ENCODE measurements at regions not wholly inside any gene's neighbourhood (a gene's known extent, or its start where the extent isn't known, plus 50 kb on each side); places are given as distances from the start of the nearest gene placed in this dataset.
A peak's percentile ranks its signal among the peaks of the same experiment; 100 is the strongest.

GRCh38 chr16:82229800-82230619 is 60.0 kb upstream of the MPHOSPH6 start:
- 39 to 43% methylated on average over 6 of the region's 6 CpGs for WGBS, 2 donors
- Histone ChIP-seq H3K36me3 (no peaks in the 10 kb centered on the region), H3K4me1 (peaks cover 0 to 4% (median 0%) of the 10 kb centered on the region in 4 donors), H3K27me3 (no peaks in the 10 kb centered on the region), H3K9me3 (no peaks in the 10 kb centered on the region), H3K4me3 (no peak overlapping the region), H3K27ac (no peak overlapping the region)
- peak; percentile 79 for DNase-seq
- TF ChIP-seq, protein P1, sequence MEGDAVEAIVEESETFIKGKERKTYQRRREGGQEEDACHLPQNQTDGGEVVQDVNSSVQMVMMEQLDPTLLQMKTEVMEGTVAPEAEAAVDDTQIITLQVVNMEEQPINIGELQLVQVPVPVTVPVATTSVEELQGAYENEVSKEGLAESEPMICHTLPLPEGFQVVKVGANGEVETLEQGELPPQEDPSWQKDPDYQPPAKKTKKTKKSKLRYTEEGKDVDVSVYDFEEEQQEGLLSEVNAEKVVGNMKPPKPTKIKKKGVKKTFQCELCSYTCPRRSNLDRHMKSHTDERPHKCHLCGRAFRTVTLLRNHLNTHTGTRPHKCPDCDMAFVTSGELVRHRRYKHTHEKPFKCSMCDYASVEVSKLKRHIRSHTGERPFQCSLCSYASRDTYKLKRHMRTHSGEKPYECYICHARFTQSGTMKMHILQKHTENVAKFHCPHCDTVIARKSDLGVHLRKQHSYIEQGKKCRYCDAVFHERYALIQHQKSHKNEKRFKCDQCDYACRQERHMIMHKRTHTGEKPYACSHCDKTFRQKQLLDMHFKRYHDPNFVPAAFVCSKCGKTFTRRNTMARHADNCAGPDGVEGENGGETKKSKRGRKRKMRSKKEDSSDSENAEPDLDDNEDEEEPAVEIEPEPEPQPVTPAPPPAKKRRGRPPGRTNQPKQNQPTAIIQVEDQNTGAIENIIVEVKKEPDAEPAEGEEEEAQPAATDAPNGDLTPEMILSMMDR (IDR thresholded peaks at IDR 0.05), result peak; percentile 68 to 93 (median 88)
- TF ChIP-seq POLR2AphosphoS5 (IDR thresholded peaks at IDR 0.05) (no peak), EP300 (IDR thresholded peaks at IDR 0.05) (no peak), POLR2A (IDR thresholded peaks at IDR 0.05) (no peak)
- intact Hi-C loops (cut with DNase I), result loop anchor here (1.0 to 2.0 kb wide), 3 partner anchors 199 to 340 kb away; no protein-coding TSS in a partner anchor

DNA sequence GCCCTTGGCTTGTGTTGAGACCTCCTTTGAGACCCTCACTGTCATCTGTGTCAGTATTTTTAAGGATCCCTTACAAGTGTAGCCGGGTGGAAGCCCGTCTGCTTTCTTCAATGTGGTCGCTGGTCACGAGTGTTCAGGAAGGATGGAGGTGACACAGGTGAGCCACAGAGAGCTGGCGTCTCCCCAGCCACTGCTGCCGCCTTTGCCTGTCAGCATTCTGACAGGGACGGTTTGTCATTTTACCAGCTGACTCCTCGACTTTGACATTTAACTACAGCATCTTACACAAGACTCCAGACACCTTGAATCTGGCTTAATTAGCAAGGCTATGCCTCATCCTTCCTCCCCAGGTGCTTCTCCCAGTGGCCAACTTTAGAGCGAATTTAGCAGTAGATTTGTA is 56.3 kb upstream of the MPHOSPH6 start:
- Histone ChIP-seq H3K27me3 (no peaks in the 10 kb centered on the region), H3K4me1 (peaks cover 0 to 4% (median 0%) of the 10 kb centered on the region in 4 donors), H3K36me3 (no peaks in the 10 kb centered on the region), H3K27ac (no peak overlapping the region), H3K9me3 (no peaks in the 10 kb centered on the region), H3K4me3 (no peak overlapping the region)
- DNase-seq, result no peak
- intact Hi-C loops (cut with DNase I), result no loop called here
- 62 to 70% methylated on average over 9 of the region's 9 CpGs for WGBS, 2 donors
- no peak for TF ChIP-seq EP300 (IDR thresholded peaks at IDR 0.05)
- no peak for TF ChIP-seq POLR2A (IDR thresholded peaks at IDR 0.05)
- TF ChIP-seq POLR2AphosphoS5 (IDR thresholded peaks at IDR 0.05), result no peak
- TF ChIP-seq, protein P1 (IDR thresholded peaks at IDR 0.05), result no peak

DNA sequence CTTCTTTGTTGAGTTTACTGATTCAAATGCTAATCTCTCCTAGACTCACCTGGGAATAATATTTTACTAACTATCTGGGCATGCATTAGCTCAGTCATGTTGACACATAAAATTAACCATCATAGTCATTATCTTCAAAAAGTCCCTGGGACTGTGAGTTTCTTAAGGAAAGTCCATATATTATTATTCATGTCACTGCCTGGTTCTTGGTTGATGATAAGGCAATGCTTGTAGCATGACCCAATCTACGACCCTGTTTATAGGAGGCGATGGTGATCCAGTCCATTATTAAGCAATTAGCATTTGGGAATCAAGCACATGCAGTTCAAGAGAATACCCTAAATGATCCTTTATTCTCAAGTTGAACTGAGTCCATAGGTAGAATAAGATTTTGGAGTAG is 54.8 kb upstream of the MPHOSPH6 start:
- H3K36me3 ChIP-seq, result no peaks in the 10 kb centered on the region
- WGBS, 2 donors, result 95 to 97% methylated on average over 2 of the region's 2 CpGs
- DNase-seq, result no peak
- H3K27ac ChIP-seq, result no peak overlapping the region
- H3K4me3 ChIP-seq, result no peak overlapping the region
- intact Hi-C loops (cut with DNase I), result no loop called here
- TF ChIP-seq POLR2A (IDR thresholded peaks at IDR 0.05) (no peak), POLR2AphosphoS5 (IDR thresholded peaks at IDR 0.05) (no peak), EP300 (IDR thresholded peaks at IDR 0.05) (no peak)
- TF ChIP-seq, protein P1 (IDR thresholded peaks at IDR 0.05), result no peak
- no peaks in the 10 kb centered on the region for H3K27me3 ChIP-seq
- peaks cover 0 to 4% (median 0%) of the 10 kb centered on the region in 4 donors for H3K4me1 ChIP-seq
- H3K9me3 ChIP-seq, result no peaks in the 10 kb centered on the region

GRCh38 chr16:82220541-82220940 is 50.5 kb upstream of the MPHOSPH6 start:
- H3K27me3 ChIP-seq, result no peaks in the 10 kb centered on the region
- intact Hi-C loops (cut with DNase I), result no loop called here
- H3K4me1 ChIP-seq, result peaks cover 0 to under 1% (median 0%) of the 10 kb centered on the region in 4 donors
- no peak for TF ChIP-seq POLR2A (IDR thresholded peaks at IDR 0.05)
- no peak for TF ChIP-seq EP300 (IDR thresholded peaks at IDR 0.05)
- no peak for TF ChIP-seq POLR2AphosphoS5 (IDR thresholded peaks at IDR 0.05)
- H3K36me3 ChIP-seq, result no peaks in the 10 kb centered on the region
- no peak for DNase-seq
- H3K4me3 ChIP-seq, result no peak overlapping the region
- H3K9me3 ChIP-seq, result no peaks in the 10 kb centered on the region
- no peak overlapping the region for H3K27ac ChIP-seq
- 95 to 96% methylated on average over 4 of the region's 4 CpGs for WGBS, 2 donors

Measured in sigmoid colon (tissue), 6 donors.